GM19023 (cell line): ENCODE measurements at regions not wholly inside any gene's neighbourhood (a gene's known extent, or its start where the extent isn't known, plus 50 kb on each side); places are given as distances from the start of the nearest gene placed in this dataset.
A peak's percentile ranks its signal among the peaks of the same experiment; 100 is the strongest.
"Not testable (repeated sequence)": the region's sequence is repeated elsewhere in the genome, so short reads cannot be mapped to it uniquely, and the experiment has no call there.

ENCODE experiments used
- ATAC-seq: cut with Tn5 transposase; IDR thresholded peaks from one replicate; pipeline ENCODE4 v1.9.1; 2021; ENCODE audit warnings: mild to moderate bottlenecking, moderate library complexity; ENCODE audit not compliant: unreplicated experiment

DNA sequence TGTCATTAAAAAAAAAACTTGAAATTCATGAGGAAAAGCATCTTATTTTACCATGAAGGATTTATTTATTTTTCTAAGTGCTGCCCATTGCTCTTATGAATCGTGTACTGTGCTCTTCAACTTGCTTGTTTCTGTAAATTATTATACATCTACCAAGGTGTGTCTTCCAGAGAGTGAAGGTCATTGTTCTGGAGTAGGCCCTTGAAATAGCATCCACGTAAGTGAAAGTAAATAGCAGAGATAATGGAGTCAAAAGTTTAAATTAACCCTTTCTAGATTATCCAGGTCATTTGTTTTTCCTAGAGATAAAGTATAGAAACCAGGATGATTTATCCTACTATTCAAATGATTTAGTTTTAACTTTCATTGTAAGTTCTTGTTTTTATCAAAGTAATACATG lies 473.1 kb downstream of the DIRAS2 start:
- ATAC-seq, result no peak

DNA sequence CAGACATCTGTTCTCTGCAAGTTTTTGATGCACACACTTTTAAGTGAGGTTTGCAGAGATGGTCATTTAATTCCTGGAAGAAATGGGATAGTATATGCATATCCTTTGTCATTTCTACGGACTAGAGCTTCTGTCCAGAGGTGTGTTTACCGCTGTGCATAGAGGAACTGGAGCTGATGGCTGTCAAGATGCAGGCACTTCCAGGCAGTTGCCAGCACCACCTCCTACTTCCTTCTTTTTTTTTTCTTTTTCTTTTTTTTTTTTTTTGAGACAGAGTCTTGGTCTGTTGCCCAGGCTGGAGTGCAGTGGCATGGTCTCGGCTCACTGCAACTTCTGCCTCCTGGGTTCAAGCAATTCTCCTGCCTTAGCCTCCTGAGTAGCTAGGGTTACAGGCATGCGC lies 468.7 kb downstream of the DIRAS2 start:
- not testable (repeated sequence) for ATAC-seq

DNA sequence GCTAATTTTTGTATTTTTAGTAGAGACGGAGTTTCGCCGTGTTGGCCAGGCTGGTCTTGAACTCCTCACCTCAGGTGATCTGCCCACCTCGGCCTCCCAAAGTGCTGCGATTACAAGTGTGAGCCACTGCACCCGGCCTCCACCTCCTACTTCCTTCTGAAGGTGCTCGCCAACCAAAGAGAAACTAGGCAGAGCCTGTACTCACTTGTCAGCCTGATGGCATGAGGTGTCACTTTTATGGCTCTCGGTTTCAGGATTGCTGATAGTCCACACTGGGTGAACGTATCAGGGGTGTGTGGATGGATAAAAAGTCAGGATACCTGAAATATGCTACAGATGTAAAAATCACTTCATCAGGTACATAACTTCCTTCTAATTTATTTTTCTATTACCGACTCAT lies 468.3 kb downstream of the DIRAS2 start:
- ATAC-seq, result not testable (repeated sequence)

DNA sequence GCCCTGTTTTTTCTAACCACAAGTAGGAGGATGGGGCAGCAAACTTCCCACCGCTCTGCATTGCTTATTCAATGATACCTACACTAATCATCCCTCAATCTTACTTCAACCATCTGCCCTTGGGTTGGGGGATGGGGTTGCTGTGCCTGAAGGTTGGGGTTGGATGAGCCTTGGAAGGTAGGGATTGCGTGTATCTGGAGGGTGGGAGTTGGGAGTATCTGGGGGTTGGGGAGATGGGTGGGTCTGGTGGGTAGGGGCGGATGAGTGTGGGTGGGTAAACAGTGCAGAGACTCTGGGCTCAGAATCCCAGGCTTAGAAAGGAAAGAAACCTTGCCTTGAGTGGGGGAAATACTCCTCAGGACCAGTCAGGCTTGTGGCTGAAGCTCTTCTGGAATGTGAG lies 467.4 kb downstream of the DIRAS2 start:
- ATAC-seq, result no peak

DNA sequence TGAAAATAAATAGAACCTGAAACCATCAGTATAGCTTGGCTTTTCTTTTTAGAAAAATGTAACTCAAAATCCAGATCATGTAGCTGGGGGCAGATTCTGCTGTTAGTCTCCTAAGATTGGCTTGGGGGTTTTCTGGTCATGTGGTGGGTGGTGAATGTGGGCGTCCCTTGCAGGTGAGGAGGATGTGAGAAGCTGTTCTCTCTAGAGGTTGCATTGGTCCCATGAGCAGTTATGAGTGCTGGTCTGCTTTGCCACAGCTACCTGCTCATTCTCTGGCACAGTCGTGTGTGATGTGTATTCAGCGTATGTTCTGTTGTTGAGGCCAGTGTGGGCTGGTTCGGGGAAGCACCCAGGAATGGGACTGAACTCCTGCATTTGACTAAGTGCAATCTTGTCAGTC lies 466.8 kb downstream of the DIRAS2 start:
- ATAC-seq, result no peak

DNA sequence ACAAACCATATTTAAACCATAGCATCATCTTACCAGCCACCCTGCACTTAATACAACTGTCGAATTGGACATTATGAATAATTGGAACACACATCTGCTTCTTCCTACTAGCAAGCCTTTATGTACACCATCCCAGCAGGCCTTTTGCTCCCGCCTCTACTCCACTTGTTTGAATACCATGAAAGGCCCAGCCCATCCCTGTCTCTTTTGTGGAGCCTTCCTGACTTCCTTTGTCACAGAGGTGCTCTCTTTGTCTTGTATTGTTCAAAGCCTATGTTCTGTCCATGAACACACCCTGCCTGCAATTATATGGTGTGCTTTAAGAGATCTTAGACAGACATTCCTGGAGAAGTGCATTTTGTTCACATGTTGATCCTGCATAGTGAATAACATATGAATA lies 465.7 kb downstream of the DIRAS2 start:
- no peak for ATAC-seq

DNA sequence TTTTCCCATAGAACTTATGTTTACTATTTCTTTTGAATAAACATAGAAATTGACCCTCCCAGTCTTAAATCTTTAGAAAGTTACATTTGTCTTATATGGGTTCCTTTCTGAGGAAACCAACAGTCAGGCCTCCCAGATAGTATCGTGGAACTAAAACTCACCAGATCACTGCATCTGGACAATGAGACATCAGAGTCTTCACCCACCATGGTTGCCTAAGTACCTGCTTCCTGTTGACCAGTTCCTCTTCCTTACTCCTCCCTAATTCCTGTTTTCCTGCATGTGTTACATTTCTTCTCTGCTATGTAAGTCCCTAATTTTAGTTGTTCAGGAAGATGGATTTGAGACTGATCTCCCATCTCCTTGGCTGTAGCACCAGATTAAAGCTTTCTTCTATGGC lies 462.2 kb downstream of the DIRAS2 start:
- ATAC-seq, result no peak

DNA sequence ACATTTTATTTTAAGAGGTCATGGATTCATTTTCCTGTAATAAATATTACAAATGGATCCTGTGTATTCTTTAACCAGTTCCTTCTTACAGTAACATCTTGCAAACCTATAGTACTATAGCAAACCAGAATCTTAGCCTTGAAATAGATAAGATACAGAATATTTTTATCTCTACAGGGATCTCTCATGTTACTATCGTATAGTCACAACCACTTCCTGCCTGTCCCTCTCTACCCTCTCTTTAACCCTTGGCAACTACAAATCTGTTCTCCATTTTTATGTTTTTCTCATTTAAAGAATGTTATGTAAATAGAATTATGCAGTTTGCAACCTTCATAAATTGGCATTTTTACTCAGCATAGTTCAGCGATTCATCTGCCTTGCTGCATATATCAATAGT lies 454.0 kb downstream of the DIRAS2 start:
- no peak for ATAC-seq

DNA sequence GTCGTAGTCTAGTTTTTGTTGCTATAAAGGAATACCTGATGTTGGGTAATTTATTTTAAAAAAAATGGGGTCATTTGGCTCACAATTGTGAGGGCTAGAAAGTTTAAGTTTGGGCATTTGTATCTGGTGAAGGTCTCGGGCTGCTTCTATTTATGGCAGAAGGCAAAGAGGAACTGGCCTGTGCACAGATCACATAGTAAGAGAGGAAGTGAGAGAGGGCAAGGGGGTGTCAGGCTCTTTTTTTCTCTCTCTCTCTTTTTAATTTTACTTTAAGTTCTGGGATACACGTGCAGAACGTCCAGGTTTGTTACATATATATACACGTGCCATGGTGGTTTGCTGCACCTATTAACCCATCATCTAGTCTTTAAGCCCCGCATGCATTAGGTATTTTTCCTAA lies 453.3 kb downstream of the DIRAS2 start:
- peak; percentile 60 for ATAC-seq

DNA sequence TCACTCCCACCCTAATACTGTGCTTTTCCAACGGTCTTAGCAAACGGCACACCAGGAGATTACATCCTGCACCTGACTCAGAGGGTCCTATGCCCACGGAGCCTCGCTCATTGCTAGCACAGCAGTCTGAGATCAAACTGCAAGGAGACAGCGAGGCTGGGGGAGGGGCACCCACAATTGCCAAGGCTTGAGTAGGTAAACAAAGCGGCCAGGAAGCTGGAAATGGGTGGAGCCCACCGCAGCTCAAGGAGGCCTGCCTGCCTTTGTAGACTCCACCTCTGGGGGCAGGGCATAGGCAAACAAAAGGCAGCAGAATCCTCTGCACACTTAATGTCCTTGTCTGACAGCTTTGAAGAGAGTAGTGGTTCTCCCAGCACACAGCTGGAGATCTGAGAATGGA lies 450.2 kb downstream of the DIRAS2 start:
- not testable (repeated sequence) for ATAC-seq

DNA sequence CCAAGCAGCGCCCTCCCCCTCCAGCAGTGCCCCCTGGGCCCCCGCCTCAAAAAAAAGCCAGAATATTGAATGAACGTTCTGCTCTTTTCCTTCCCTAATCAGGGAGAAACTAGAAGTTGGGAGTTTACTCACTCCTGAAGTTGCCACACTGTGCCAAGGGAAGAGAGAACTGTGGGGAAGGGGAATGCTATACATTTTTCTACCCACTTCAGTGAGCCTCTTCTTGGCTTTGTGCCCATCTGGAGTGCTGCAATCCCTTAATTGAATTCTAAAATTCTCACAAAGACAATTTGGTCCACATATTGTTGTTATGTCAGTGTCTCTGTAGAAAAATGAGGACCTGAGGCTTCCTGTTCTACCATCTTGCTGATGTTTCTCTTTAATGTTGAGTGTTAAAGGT lies 443.7 kb downstream of the DIRAS2 start:
- ATAC-seq, result no peak

DNA sequence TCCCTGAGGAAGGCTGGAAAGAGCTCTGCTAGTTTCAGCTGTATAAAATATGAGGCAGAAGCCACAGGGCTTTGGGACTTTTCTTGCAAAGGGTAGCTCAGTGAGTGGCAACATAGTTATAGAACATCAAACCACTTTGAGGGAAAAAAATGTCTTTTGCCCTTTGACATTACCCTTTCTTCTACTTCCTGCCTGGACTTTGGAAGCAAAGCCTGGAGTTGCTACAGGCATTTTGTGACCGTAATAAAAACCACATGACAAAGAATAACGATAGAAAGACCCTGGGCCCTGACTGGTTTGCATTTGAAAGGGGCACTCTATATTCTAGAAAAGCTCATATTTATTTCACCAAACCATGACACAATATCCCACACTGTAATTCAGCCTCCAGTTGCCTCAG lies 440.9 kb downstream of the DIRAS2 start:
- no peak for ATAC-seq

DNA sequence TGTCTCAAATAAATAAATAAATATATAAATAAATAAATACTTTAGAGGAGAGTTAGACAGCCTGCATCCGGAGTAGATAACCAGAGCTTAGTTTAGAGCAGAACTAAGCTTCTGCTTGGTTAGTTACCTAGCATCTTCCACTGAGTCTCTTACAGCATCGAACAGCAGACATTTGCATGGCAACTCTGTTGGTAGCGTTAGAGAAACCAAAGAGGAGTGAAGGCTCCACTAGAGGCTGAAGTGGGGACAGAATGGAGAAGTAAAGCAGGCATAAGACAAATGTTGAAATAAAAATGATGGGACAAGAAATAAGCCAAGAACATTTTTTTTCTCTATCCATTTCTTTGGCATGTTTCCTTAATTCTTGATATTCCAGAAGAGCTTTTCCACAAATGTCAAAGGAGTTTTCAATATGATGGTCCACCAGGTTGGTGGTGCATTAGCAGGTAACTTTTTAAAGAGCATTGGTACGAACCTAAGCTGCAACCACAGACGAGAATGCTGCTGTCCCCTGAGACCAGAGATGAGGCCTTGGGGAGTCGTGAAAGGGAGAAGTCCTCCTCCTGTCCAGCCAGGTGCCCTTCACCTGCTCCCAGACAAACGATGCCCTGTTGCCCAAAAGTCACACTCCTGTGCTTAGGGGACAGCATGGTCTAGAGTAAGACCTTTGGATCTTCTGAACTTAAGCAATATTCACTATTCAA lies 438.3 kb downstream of the DIRAS2 start:
- ATAC-seq, result no peak

DNA sequence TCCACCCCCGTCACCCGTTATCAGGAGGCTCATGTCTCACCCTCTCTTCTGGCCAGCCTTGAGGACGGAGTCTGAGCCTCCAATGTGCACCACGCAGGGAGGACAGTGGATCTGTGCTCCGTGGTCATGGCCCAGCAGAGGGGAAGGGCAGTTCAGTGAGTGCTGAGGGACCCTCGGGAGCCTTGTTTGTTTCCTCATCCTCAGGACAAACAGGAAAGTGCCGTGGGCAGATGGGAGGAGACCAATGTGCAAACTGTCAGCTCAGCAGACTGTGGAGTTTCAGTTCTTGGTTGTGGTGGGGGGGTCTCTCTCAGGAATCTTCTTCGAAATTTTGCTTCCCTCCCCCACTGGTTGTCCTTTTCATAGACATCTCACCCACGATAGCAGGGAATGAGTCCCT lies 429.6 kb downstream of the DIRAS2 start:
- not testable (repeated sequence) for ATAC-seq

DNA sequence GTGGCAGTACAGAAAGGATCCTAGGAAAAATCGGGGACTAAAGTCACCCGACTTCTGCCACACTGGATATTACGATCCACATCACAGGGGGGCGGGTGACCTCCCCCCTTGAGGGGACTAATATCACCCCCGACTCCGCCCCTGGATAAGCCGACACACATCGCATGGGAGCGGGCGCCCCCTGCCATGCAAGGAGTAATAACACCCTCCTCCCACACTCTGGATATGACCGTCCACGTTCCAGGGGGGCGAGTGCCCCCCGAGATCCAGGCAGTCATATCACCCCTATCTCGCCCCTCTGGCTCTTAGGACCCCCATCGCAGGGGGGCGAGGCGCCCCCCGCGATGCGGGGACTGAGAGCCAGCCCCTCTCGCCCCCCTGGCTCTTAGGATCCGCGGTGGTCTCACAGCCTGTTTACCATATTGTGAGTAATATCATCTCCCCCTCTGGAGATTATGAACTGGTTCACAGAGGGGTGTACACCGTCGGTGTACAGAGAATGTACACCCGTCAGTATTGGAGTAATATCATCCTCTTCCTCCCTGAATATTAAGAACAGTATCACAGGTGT lies 423.0 kb downstream of the DIRAS2 start:
- ATAC-seq, result no peak

DNA sequence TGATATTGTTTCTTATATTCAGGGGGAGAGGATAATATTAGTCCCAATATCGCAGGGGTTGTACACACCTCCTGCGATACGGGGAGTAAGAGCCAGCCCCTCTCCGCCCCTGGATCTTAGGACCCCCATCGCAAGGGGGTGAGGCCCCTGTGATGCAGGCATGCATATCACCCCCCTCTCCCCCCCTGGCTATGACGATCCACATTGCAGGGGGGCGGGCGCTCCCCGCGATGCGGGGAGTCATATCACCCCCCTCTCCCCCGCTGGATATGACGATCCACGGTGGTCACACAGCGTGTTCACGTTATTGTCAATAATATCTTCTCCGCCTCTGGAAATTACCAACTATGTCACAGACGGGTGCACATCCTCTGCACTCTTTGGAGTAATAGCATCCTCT lies 420.7 kb downstream of the DIRAS2 start:
- ATAC-seq, result not testable (repeated sequence)

DNA sequence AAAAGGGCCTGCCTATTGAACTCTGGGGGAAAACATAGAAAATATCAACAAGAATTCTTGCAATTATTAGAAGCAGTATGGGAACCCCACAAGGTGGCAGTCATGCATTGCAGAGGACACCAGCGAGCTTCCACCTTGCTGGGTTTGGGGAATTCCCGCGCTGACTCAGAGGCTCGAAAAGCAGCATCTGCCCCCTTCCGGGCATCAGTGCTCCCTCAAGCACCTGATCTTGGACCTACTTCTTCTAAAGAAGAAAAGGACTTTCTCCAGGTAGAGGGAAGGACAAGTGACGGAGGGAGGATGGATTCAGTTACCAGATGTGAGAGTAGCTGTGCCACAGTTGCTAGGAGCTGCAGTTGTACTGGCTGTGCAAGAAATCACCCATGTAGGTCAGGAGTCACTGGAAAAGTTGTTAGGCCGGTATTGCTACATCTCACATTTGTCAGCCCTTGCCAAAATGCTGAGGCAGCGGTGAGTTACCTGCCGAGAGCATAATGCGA lies 415.7 kb downstream of the DIRAS2 start:
- not testable (repeated sequence) for ATAC-seq

DNA sequence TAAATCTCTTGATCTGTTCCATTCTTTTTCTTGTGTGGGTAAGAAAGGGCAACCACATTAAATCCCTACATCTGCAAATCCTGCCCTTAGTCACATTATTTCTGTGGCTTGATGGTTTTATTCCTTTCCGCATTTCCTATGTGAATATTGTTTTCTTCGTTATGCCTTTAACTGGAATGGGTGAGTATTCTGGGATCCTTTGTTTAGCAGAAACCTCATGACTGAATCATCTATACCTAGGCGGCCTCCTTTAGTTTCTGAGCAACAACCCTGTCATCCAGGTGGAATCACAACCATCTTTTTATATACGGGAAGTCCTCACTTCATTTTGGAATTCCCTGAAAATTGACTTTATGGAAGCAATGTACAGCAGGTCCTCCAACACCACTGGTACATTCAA lies 409.5 kb downstream of the DIRAS2 start:
- ATAC-seq, result not testable (repeated sequence)

DNA sequence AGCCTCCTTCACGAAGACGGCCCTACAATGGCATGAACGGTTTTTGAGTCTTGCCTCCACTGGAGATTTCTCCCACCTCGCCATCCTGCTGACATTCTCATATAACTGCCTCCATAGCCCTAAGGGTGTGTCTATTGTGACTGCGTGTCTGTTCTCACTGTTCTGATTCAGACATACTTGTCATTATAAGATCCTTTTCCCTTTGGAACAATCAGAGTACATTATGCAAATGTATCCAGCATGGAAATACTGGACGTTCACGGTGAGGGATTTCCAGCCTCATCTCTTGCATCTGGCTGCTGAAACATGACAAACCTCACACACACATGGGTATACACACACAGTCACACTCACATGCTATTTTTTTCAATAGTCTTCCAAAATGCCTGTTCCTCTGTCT lies 402.1 kb downstream of the DIRAS2 start:
- no peak for ATAC-seq

DNA sequence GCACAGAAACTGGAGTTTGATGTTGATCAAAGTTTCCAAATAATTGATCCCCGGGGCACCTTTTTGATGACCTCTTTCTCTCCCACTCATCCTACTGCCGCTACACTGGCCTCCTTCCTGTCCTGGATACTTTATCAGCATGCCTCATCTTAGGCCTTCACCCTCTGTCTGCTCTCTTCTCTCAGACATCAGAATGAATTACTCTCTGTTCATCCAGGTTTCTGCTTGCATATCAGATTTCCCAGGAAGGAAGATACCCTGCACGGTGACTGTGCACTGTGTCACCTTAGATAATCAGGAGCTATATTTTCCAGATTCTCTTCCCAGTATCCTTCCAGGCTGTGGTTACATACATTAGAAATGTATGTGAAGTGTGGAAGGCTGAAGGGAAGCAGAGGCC lies 397.0 kb downstream of the DIRAS2 start:
- ATAC-seq, result no peak

DNA sequence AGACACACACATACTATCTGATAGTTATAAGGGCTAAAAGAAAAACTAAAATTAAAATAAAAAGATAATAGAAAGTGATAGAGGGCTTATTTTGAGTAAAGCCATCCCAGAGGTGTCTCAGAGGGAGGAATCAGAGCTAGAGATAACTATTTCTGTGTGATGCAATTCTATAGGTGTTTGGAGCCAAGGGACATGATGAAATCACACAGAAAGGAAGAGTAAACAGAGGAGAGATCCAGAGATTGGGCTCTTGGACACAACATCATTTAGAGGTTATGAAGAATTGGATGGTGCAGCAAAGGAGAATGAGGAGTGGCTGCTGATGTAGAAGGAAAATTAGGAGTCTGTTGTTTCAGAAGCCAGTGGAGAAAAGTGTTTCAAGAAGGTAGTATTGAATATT lies 393.5 kb downstream of the DIRAS2 start:
- no peak for ATAC-seq

DNA sequence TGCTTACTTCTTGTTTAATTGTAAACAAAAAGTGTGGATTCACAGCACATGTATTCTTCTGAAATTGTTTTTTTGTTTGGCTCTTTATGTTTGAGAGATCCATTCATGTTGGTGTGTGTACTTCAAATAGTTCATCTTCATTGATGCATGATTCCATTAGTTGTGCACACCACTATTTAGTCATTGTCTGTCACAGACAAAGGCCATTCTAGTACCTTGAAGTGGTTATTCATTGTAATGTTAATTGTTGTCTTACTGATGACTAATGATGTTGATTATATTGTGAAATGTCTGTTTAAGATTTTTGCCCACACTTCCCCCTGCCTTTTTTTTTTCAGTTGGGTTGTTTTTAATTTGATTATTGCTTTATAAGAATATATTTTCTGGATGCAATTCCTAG lies 391.3 kb downstream of the DIRAS2 start:
- ATAC-seq, result no peak

DNA sequence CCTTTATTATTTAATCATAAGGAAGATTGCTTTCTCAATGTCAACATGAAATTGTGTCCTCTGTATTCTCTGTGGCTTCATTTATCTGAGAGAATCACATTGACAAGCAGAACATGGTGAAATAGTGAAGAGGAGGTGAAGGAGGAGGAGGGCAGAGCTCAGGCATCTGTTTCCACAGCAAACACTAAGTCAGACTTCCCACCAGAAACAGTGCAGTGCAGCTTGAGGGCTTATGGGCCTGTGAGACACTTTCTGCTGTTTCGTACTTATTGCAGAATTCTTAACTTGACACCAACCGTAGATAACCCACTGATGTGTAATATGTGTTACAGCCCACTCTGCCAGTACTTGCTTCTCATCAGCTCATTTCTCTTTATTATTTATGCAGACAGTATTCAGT lies 386.3 kb downstream of the DIRAS2 start:
- no peak for ATAC-seq
